Upper lobe of left lung (tissue), 4 donors: ENCODE measurements at regions not wholly inside any gene's neighbourhood (a gene's known extent, or its start where the extent isn't known, plus 50 kb on each side); places are given as distances from the start of the nearest gene placed in this dataset.

Experiments used
- CTCF ChIP-seq, 6 experiments: fragments of 450-650 bp in 4 of 6; fragments of 200-600 bp in 2 of 6; sonication (generic) in 2 of 6; IDR thresholded peaks; one replicate each; pipeline ENCODE4 v1.5.1; 2016 to 2019; ENCODE audit warnings: antibody characterized with exemption in 6 of 6
- POLR2A ChIP-seq, 4 donors: fragments of 450-650 bp; IDR thresholded peaks; one replicate each; pipeline ENCODE4 v1.5.1; 2016 to 2017; ENCODE audit warnings: antibody characterized with exemption in 4 of 4, mild to moderate bottlenecking in 2 of 4
- POLR2AphosphoS5 ChIP-seq, 2 donors: sonication (generic); formaldehyde crosslinking; IDR thresholded peaks; one replicate each; pipeline ENCODE4 v1.5.1; 2017; ENCODE audit warnings: antibody characterized with exemption in 2 of 2

- TF ChIP-seq CTCF (IDR thresholded peaks at IDR 0.05) (no peak), POLR2A (IDR thresholded peaks at IDR 0.05) (no peak), POLR2AphosphoS5 (IDR thresholded peaks at IDR 0.05) (no peak)
Measured at GRCh38 chr7:15855525-15856109, 169.1 kb upstream of the MEOX2 start.
